GM23338 (cell line): ENCODE measurements at regions not wholly inside any gene's neighbourhood (a gene's known extent, or its start where the extent isn't known, plus 50 kb on each side); places are given as distances from the start of the nearest gene placed in this dataset.

ENCODE experiments used
- ATAC-seq: fragments of 200-7000 bp; cut with Tn5 transposase; 3 replicates; pipeline ENCODE4 v1.9.1; 2020
- DNase-seq: peaks from one replicate; pipeline ENCODE4 v3.0.0-alpha.2; 2015; ENCODE audit warnings: low spot score
- H2AFZ ChIP-seq: fragments of 200-600 bp; sonication (generic); 2 replicates; pipeline ENCODE4 v1.8.0; 2016; ENCODE audit warnings: antibody characterized with exemption, mild to moderate bottlenecking, moderate library complexity
- H3F3A ChIP-seq: fragments of 200-600 bp; sonication (generic); replicated peaks from 2 replicates; pipeline ENCODE4 v1.8.0; 2017; ENCODE audit warnings: antibody characterized with exemption, mixed run types, low read depth
- H3K27ac ChIP-seq: fragments of 200-600 bp; sonication (generic); 2 replicates; pipeline ENCODE4 v1.6.1; 2016; ENCODE audit warnings: low read depth
- H3K27me3 ChIP-seq: fragments of 200-600 bp; sonication (generic); 2 replicates; pipeline ENCODE4 v1.8.0; 2016; ENCODE audit warnings: mild to moderate bottlenecking, mixed run types, moderate library complexity; ENCODE audit not compliant: insufficient read depth
- H3K36me3 ChIP-seq: fragments of 200-600 bp; sonication (generic); 2 replicates; pipeline ENCODE4 v1.8.0; 2016; ENCODE audit warnings: mild to moderate bottlenecking; ENCODE audit not compliant: insufficient read depth
- H3K4me1 ChIP-seq: fragments of 200-600 bp; sonication (generic); 2 replicates; pipeline ENCODE4 v1.8.0; 2016; ENCODE audit warnings: mild to moderate bottlenecking, moderate library complexity; ENCODE audit not compliant: insufficient read depth
- H3K4me2 ChIP-seq: fragments of 200-600 bp; sonication (generic); 2 replicates; pipeline ENCODE4 v1.7.1; 2017; ENCODE audit warnings: mixed run types
- H3K4me3 ChIP-seq: fragments of 200-600 bp; sonication (generic); 2 replicates; pipeline ENCODE4 v1.6.1; 2016; ENCODE audit warnings: mixed run types
- H3K79me2 ChIP-seq: fragments of 200-600 bp; sonication (generic); replicated peaks from 2 replicates; pipeline ENCODE4 v1.8.0; 2017; ENCODE audit warnings: mild to moderate bottlenecking; ENCODE audit not compliant: insufficient read depth
- H3K9me2 ChIP-seq: fragments of 200-600 bp; sonication (generic); 2 replicates; pipeline ENCODE4 v1.8.0; 2017; ENCODE audit not compliant: insufficient read depth
- H4K20me1 ChIP-seq: fragments of 200-600 bp; sonication (generic); replicated peaks from 2 replicates; pipeline ENCODE4 v1.8.0; 2017; ENCODE audit warnings: mild to moderate bottlenecking; ENCODE audit not compliant: insufficient read depth
- H3K27ac Mint-ChIP-seq: 2 replicates; pipeline ENCODE4 v1.8.0; 2020; ENCODE audit warnings: inconsistent platforms, mild to moderate bottlenecking, moderate library complexity, mixed read lengths
- H3K27me3 Mint-ChIP-seq: 3 replicates; pipeline ENCODE4 v1.8.0; 2022; ENCODE audit warnings: low read depth, mild to moderate bottlenecking, moderate library complexity, mixed read lengths, inconsistent platforms; ENCODE audit not compliant: insufficient read depth, poor library complexity
- H3K36me3 Mint-ChIP-seq: 3 replicates; pipeline ENCODE4 v1.8.0; 2021; ENCODE audit warnings: low read depth, mild to moderate bottlenecking, inconsistent platforms, moderate library complexity, mixed read lengths
- H3K4me1 Mint-ChIP-seq: 3 replicates; pipeline ENCODE4 v1.8.0; 2020; ENCODE audit warnings: mild to moderate bottlenecking, inconsistent platforms, mixed read lengths
- H3K4me3 Mint-ChIP-seq: 3 replicates; pipeline ENCODE4 v1.8.0; 2021; ENCODE audit warnings: moderate library complexity, mild to moderate bottlenecking, inconsistent platforms, mixed read lengths
- H3K9me3 Mint-ChIP-seq: 3 replicates; pipeline ENCODE4 v1.8.0; 2020; ENCODE audit warnings: moderate library complexity, mild to moderate bottlenecking, inconsistent platforms, mixed read lengths
- CTCF ChIP-seq, 2 experiments: fragments of 200-600 bp in 1 of 2; sonication (generic) in 1 of 2; conservative IDR thresholded peaks; 2 replicates each; pipeline versions ENCODE4 v1.5.1 to v1.6.1; 2016 to 2017; ENCODE audit warnings: antibody characterized with exemption in 2 of 2, low read depth in 2 of 2, mild to moderate bottlenecking in 2 of 2, moderate library complexity in 1 of 2
- ETS1 ChIP-seq: IDR thresholded peaks from 2 replicates; pipeline ENCODE4 v1.6.1; 2016; ENCODE audit warnings: antibody characterized with exemption
- EZH2 ChIP-seq: fragments of 200-600 bp; sonication (generic); IDR thresholded peaks from one replicate; pipeline ENCODE4 v1.8.0; 2017; ENCODE audit warnings: antibody characterized with exemption, mild to moderate bottlenecking, low read depth; ENCODE audit not compliant: unreplicated experiment
- EZH2phosphoT487 ChIP-seq: fragments of 200-600 bp; sonication (generic); IDR thresholded peaks from one replicate; pipeline ENCODE4 v1.8.1; 2018; ENCODE audit warnings: antibody characterized with exemption; ENCODE audit not compliant: unreplicated experiment
- JUNB ChIP-seq: IDR thresholded peaks from one replicate; pipeline ENCODE4 v1.6.1; 2016; ENCODE audit warnings: antibody characterized with exemption; ENCODE audit not compliant: unreplicated experiment
- NANOG ChIP-seq: IDR thresholded peaks from 2 replicates; pipeline ENCODE4 v1.6.1; 2016; ENCODE audit warnings: antibody characterized with exemption, borderline replicate concordance
- POLR2AphosphoS5 ChIP-seq: IDR thresholded peaks from 2 replicates; pipeline ENCODE4 v1.6.1; 2016; ENCODE audit warnings: antibody characterized with exemption, low read depth
- STAT1 ChIP-seq: IDR thresholded peaks from one replicate; pipeline ENCODE4 v1.6.1; 2016; ENCODE audit warnings: antibody characterized with exemption; ENCODE audit not compliant: unreplicated experiment
- ZNF114 ChIP-seq: fragments of 250-450 bp; sonication (Bioruptor Pico); IDR thresholded peaks from 2 replicates; pipeline ENCODE4 v1.5.0; 2020; ENCODE audit warnings: mild to moderate bottlenecking, moderate library complexity
- ZNF331 ChIP-seq: fragments of 250-450 bp; sonication (Bioruptor Pico); IDR thresholded peaks from 2 replicates; pipeline ENCODE4 v1.5.0; 2020; ENCODE audit warnings: low read depth, mild to moderate bottlenecking, moderate library complexity
- TF ChIP-seq, protein P1 (sequence below): IDR thresholded peaks from one replicate; pipeline ENCODE4 v1.6.1; 2018; ENCODE audit warnings: antibody characterized with exemption; ENCODE audit not compliant: unreplicated experiment

- TF ChIP-seq STAT1, result no peak
- TF ChIP-seq EZH2phosphoT487, result no peak
- no peak for TF ChIP-seq ZNF114 (CRISPR knock-in tag)
- no peak for TF ChIP-seq POLR2AphosphoS5
- TF ChIP-seq JUNB, result no peak
- Histone ChIP-seq H3K36me3 (no peaks in the 10 kb centered on the region), H3K4me3 (no peak overlapping the region), H4K20me1 (no peaks in the 10 kb centered on the region), H3K79me2 (no peaks in the 10 kb centered on the region), H3K27me3 (no peaks in the 10 kb centered on the region), H3K4me1 (no peaks in the 10 kb centered on the region), H3F3A (no peaks in the 10 kb centered on the region), H3K27ac (no peak overlapping the region), H3K4me2 (no peak overlapping the region), H2AFZ (no peak overlapping the region), H3K9me2 (no peaks in the 10 kb centered on the region)
- Mint-ChIP-seq H3K27me3 (peaks cover 4% of the 10 kb centered on the region), H3K4me1 (no peaks in the 10 kb centered on the region), H3K9me3 (no peaks in the 10 kb centered on the region; the same call in 1 of the 3 replicates), H3K27ac (no peak overlapping the region), H3K36me3 (no peaks in the 10 kb centered on the region; the same call in 2 of the 3 replicates), H3K4me3 (no peak overlapping the region)
- ATAC-seq (no peak), DNase-seq (no peak)
Observed at GRCh38 chrX:65874110-65874509, 165.8 kb downstream of the VSIG4 start.

DNA sequence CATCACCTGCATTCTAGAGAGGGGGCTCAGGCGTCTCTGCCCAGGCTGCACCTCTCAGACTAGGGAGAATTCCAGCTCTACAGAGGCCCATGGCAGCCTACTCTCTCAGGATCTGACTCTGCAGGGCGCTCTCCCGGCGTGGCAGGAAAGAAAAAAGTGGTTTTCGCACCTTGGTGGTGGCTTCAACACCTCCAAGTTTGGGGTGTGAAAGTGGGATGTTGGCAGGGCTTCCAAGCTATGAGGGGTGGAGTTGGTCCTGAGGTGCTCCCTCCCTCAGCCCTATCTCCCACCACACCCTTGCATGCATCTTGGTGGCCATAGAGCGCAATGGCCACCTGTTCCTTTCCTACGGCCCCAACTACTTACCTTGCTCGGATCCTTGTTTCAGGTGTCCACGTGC lies 166.5 kb downstream of the VSIG4 start:
- H3K4me3 Mint-ChIP-seq, result no peak overlapping the region
- Histone ChIP-seq H3K36me3 (no peaks in the 10 kb centered on the region), H2AFZ (no peak overlapping the region), H3K4me3 (no peak overlapping the region), H3K4me2 (no peak overlapping the region), H3K27me3 (no peaks in the 10 kb centered on the region), H4K20me1 (no peaks in the 10 kb centered on the region), H3K79me2 (no peaks in the 10 kb centered on the region), H3K4me1 (no peaks in the 10 kb centered on the region), H3K27ac (no peak overlapping the region), H3F3A (no peaks in the 10 kb centered on the region), H3K9me2 (no peaks in the 10 kb centered on the region)
- peaks cover 4% of the 10 kb centered on the region for H3K27me3 Mint-ChIP-seq
- no peak overlapping the region for H3K27ac Mint-ChIP-seq
- no peaks in the 10 kb centered on the region; the same call in 1 of the 3 replicates for H3K9me3 Mint-ChIP-seq
- no peaks in the 10 kb centered on the region; the same call in 2 of the 3 replicates for H3K36me3 Mint-ChIP-seq
- no peak for DNase-seq
- no peak for ATAC-seq
- H3K4me1 Mint-ChIP-seq, result no peaks in the 10 kb centered on the region
- TF ChIP-seq NANOG, result no peak
- no peak for TF ChIP-seq ETS1
- no peak for TF ChIP-seq ZNF331
- TF ChIP-seq, protein P1, sequence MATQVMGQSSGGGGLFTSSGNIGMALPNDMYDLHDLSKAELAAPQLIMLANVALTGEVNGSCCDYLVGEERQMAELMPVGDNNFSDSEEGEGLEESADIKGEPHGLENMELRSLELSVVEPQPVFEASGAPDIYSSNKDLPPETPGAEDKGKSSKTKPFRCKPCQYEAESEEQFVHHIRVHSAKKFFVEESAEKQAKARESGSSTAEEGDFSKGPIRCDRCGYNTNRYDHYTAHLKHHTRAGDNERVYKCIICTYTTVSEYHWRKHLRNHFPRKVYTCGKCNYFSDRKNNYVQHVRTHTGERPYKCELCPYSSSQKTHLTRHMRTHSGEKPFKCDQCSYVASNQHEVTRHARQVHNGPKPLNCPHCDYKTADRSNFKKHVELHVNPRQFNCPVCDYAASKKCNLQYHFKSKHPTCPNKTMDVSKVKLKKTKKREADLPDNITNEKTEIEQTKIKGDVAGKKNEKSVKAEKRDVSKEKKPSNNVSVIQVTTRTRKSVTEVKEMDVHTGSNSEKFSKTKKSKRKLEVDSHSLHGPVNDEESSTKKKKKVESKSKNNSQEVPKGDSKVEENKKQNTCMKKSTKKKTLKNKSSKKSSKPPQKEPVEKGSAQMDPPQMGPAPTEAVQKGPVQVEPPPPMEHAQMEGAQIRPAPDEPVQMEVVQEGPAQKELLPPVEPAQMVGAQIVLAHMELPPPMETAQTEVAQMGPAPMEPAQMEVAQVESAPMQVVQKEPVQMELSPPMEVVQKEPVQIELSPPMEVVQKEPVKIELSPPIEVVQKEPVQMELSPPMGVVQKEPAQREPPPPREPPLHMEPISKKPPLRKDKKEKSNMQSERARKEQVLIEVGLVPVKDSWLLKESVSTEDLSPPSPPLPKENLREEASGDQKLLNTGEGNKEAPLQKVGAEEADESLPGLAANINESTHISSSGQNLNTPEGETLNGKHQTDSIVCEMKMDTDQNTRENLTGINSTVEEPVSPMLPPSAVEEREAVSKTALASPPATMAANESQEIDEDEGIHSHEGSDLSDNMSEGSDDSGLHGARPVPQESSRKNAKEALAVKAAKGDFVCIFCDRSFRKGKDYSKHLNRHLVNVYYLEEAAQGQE, result no peak
- TF ChIP-seq ZNF114 (CRISPR knock-in tag), result no peak
- TF ChIP-seq CTCF (conservative IDR thresholded peaks at IDR 0.05; ENCODE audit: low read depth in 2 of 2), result no peak
- no peak for TF ChIP-seq JUNB
- no peak for TF ChIP-seq EZH2
- no peak for TF ChIP-seq STAT1
